Mesenchymal stem cell (in vitro differentiated cells and primary cell): ENCODE measurements at regions not wholly inside any gene's neighbourhood (a gene's known extent, or its start where the extent isn't known, plus 50 kb on each side); places are given as distances from the start of the nearest gene placed in this dataset.

Experiments
- DNase-seq: peaks from one replicate; pipeline ENCODE4 v3.0.0-alpha.2; 2013
- H2AFZ ChIP-seq: one replicate; pipeline ENCODE4 v1.6.1; 2013; ENCODE audit warnings: low read depth, mild to moderate bottlenecking, control low read depth, inconsistent platforms, low read length, moderate library complexity
- H2AK5ac ChIP-seq: 2 replicates; pipeline ENCODE4 v1.6.1; 2013; ENCODE audit warnings: low read length, moderate library complexity, mild to moderate bottlenecking, inconsistent platforms; ENCODE audit not compliant: severe bottlenecking
- H2BK120ac ChIP-seq: one replicate; pipeline ENCODE4 v1.6.1; 2013; ENCODE audit warnings: low read depth, mild to moderate bottlenecking, inconsistent platforms, low read length, moderate library complexity
- H2BK12ac ChIP-seq, 2 experiments: one replicate each; pipeline ENCODE4 v1.6.1; 2013; ENCODE audit warnings: inconsistent platforms in 2 of 2, low read length in 2 of 2, mild to moderate bottlenecking in 2 of 2, moderate library complexity in 2 of 2, control low read depth in 1 of 2
- H2BK15ac ChIP-seq: one replicate; pipeline ENCODE4 v1.6.1; 2013; ENCODE audit warnings: mild to moderate bottlenecking, low read depth, inconsistent platforms; ENCODE audit not compliant: poor library complexity, severe bottlenecking
- H2BK5ac ChIP-seq: 2 replicates; pipeline ENCODE4 v1.6.1; 2013; ENCODE audit warnings: low read depth, mild to moderate bottlenecking, low read length, control low read depth, inconsistent platforms; ENCODE audit not compliant: poor library complexity, severe bottlenecking
- H3K14ac ChIP-seq, 2 experiments: one replicate each; pipeline ENCODE4 v1.6.1; 2013; ENCODE audit warnings: inconsistent platforms in 2 of 2, low read length in 2 of 2, control low read depth in 1 of 2, mild to moderate bottlenecking in 1 of 2, moderate library complexity in 1 of 2
- H3K18ac ChIP-seq, 2 experiments: one replicate each; pipeline ENCODE4 v1.6.1; 2013; ENCODE audit warnings: inconsistent platforms in 2 of 2, low read length in 2 of 2, control low read depth in 1 of 2, low read depth in 1 of 2, mild to moderate bottlenecking in 1 of 2
- H3K23ac ChIP-seq, 2 experiments: one replicate each; pipeline ENCODE4 v1.6.1; 2013; ENCODE audit warnings: inconsistent platforms in 2 of 2, low read length in 2 of 2, mild to moderate bottlenecking in 2 of 2, moderate library complexity in 2 of 2, control low read depth in 1 of 2
- H3K27ac ChIP-seq: 2 replicates; pipeline ENCODE4 v1.5.1; 2013; ENCODE audit warnings: mild to moderate bottlenecking, moderate library complexity, low read length, control low read depth, inconsistent platforms; ENCODE audit not compliant: poor library complexity, severe bottlenecking
- H3K27me3 ChIP-seq, 2 experiments: 2 replicates each; pipeline versions ENCODE4 v1.6.1 to v1.7.0; 2013; ENCODE audit warnings: low read length in 2 of 2, mild to moderate bottlenecking in 2 of 2, moderate library complexity in 2 of 2, control low read depth in 1 of 2, inconsistent platforms in 1 of 2; ENCODE audit not compliant: control insufficient read depth in 1 of 2, insufficient read depth in 1 of 2
- H3K36me3 ChIP-seq, 2 experiments: 2 replicates each; pipeline versions ENCODE4 v1.6.1 to v1.7.0; 2013; ENCODE audit warnings: low read length in 2 of 2, control low read depth in 1 of 2, inconsistent platforms in 1 of 2, low read depth in 1 of 2, mild to moderate bottlenecking in 1 of 2; ENCODE audit not compliant: insufficient read depth in 2 of 2, control insufficient read depth in 1 of 2
- H3K4ac ChIP-seq, 2 experiments: one replicate each; pipeline ENCODE4 v1.6.1; 2013; ENCODE audit warnings: inconsistent platforms in 2 of 2, low read length in 2 of 2, mild to moderate bottlenecking in 2 of 2, moderate library complexity in 2 of 2, control low read depth in 1 of 2, low read depth in 1 of 2
- H3K4me1 ChIP-seq: 2 replicates; pipeline ENCODE4 v1.6.1; 2013; ENCODE audit warnings: low read depth, low read length, control low read depth; ENCODE audit not compliant: control insufficient read depth, insufficient read depth
- H3K4me2 ChIP-seq: 2 replicates; pipeline ENCODE4 v1.6.1; 2013; ENCODE audit warnings: low read length, mild to moderate bottlenecking, inconsistent platforms; ENCODE audit not compliant: poor library complexity, severe bottlenecking
- H3K4me3 ChIP-seq, 2 experiments: 2 replicates each; pipeline versions ENCODE4 v1.5.1 to v1.7.0; 2013; ENCODE audit warnings: low read length in 2 of 2, mild to moderate bottlenecking in 2 of 2, control low read depth in 1 of 2, low read depth in 1 of 2; ENCODE audit not compliant: insufficient read depth in 1 of 2
- H3K79me1 ChIP-seq: replicated peaks from 2 replicates; pipeline ENCODE4 v1.6.1; 2013; ENCODE audit warnings: mild to moderate bottlenecking, control low read depth, low read length, inconsistent platforms; ENCODE audit not compliant: poor library complexity, severe bottlenecking
- H3K9ac ChIP-seq: 2 replicates; pipeline ENCODE4 v1.7.0; 2013; ENCODE audit warnings: mild to moderate bottlenecking, low read length, moderate library complexity
- H3K9me3 ChIP-seq: 2 replicates; pipeline ENCODE4 v1.7.0; 2013; ENCODE audit warnings: mild to moderate bottlenecking, low read length; ENCODE audit not compliant: control insufficient read depth
- H4K8ac ChIP-seq: one replicate; pipeline ENCODE4 v1.6.1; 2013; ENCODE audit warnings: inconsistent platforms, mild to moderate bottlenecking, low read length, moderate library complexity
- H4K91ac ChIP-seq: one replicate; pipeline ENCODE4 v1.6.1; 2013; ENCODE audit warnings: mild to moderate bottlenecking, low read length, inconsistent platforms
- WGBS: methylation state at CpG from one replicate; pipeline ENCODE4 v1.1.7; 2013; ENCODE audit warnings: mixed read lengths; 5-methylcytosine and 5-hydroxymethylcytosine counted together

DNA sequence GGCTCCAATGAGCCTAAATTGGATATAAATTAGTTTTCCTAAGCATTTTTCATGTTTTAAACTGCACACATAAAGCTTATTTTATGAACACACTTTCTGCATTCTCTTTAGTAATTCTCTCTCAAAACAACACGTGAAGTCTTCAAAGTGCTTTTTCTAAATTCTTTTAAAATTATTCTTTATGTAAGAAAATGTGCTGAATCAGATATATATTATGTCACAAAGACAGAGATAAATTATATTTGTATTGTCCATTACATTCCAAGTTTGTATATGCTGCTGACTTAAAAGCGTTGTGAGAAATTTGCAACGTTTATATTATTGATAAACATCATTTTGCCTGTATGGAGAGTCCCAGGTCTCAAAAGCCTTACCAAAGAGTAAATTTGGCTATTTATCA lies 465.2 kb downstream of the BCAT1 start:
- Histone ChIP-seq H2AFZ (no peak overlapping the region), H4K91ac (no peak overlapping the region), H3K18ac (no peak overlapping the region), H3K4ac (no peak overlapping the region), H2BK120ac (no peak overlapping the region), H3K27ac (no peak overlapping the region), H3K23ac (no peak overlapping the region), H3K36me3 (no peaks in the 10 kb centered on the region), H2AK5ac (no peak overlapping the region), H3K27me3 (no peaks in the 10 kb centered on the region), H3K79me1 (peaks cover 8% of the 10 kb centered on the region), H2BK12ac (no peak overlapping the region), H3K14ac (no peak overlapping the region), H3K4me3 (no peak overlapping the region), H3K4me1 (peaks cover 7% of the 10 kb centered on the region), H3K4me2 (no peak overlapping the region), H4K8ac (no peak overlapping the region), H3K9ac (no peak overlapping the region), H3K9me3 (no peaks in the 10 kb centered on the region), H2BK15ac (no peak overlapping the region), H2BK5ac (no peak overlapping the region)
- no peak for DNase-seq
- WGBS = no CpG with 5 or more reads among the region's 3 CpGs

DNA sequence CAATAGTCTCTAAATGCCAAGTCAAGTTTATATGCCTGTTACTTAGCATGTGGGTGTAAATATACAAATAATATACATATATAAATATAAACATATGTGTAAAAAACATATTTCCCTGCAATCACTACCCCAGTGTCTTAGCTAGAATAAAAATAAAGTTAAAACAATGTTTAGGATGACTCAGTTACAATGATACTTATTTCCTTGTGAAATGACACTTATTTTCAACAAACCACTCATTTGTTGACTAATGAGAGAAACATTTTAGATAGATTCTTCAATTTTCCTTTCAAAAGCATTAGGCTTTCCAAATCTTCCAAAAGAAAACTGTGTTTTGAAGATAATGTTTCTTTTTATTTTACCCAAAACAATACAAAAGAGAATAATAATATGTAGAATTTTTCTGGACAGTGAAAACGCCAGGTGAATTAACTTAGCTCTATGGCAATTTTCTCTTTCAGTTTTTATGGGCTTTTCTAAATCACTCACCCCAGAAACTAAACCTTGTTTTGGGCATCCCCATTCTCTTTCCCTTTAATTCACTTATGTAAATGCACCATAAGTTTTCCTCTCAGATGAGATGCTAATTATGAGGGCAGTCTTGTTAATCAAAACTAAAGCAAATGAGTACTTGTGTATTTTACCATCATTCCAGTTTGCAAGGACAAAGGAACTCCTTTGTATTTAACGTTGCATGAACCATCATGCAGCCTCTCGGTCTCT lies 465.9 kb downstream of the BCAT1 start:
- no peaks in the 10 kb centered on the region for H3K36me3 ChIP-seq
- H3K9ac ChIP-seq = no peak overlapping the region
- H4K91ac ChIP-seq = no peak overlapping the region
- no peak overlapping the region for H3K14ac ChIP-seq
- no peak overlapping the region for H3K4me2 ChIP-seq
- 87% methylated on average over 2 of the region's 3 CpGs for WGBS
- H3K79me1 ChIP-seq = peaks cover 8% of the 10 kb centered on the region
- no peak overlapping the region for H2AK5ac ChIP-seq
- no peak for DNase-seq
- H3K27ac ChIP-seq = no peak overlapping the region
- H2BK15ac ChIP-seq = no peak overlapping the region
- no peak overlapping the region for H3K23ac ChIP-seq
- no peaks in the 10 kb centered on the region for H3K27me3 ChIP-seq
- H3K9me3 ChIP-seq = no peaks in the 10 kb centered on the region
- peaks cover 5% of the 10 kb centered on the region for H3K4me1 ChIP-seq
- H4K8ac ChIP-seq = no peak overlapping the region
- no peak overlapping the region for H3K4ac ChIP-seq
- no peak overlapping the region for H2BK12ac ChIP-seq
- H3K18ac ChIP-seq = no peak overlapping the region
- H3K4me3 ChIP-seq = no peak overlapping the region
- no peak overlapping the region for H2BK5ac ChIP-seq
- no peak overlapping the region for H2BK120ac ChIP-seq
- H2AFZ ChIP-seq = no peak overlapping the region

DNA sequence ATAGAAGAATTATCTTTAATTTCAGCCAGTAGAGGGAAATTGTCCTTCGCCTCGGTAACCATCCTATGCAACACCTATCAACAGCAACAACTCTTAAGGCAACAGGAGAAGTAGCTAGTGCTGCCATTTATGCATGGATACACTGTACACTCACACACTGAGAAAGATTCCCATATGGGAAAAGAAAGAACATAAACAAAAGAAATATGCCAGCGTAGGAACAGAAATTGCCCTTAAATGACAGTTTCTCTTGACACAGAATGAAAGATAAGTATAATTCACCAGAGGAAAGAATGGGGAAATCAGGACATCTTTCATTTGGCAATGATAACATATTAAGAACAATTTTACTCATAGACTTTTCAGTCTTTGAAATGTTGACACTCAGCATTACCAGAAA lies 466.9 kb downstream of the BCAT1 start:
- H2BK5ac ChIP-seq = no peak overlapping the region
- WGBS = 100% methylated on average over 2 of the region's 3 CpGs

DNA sequence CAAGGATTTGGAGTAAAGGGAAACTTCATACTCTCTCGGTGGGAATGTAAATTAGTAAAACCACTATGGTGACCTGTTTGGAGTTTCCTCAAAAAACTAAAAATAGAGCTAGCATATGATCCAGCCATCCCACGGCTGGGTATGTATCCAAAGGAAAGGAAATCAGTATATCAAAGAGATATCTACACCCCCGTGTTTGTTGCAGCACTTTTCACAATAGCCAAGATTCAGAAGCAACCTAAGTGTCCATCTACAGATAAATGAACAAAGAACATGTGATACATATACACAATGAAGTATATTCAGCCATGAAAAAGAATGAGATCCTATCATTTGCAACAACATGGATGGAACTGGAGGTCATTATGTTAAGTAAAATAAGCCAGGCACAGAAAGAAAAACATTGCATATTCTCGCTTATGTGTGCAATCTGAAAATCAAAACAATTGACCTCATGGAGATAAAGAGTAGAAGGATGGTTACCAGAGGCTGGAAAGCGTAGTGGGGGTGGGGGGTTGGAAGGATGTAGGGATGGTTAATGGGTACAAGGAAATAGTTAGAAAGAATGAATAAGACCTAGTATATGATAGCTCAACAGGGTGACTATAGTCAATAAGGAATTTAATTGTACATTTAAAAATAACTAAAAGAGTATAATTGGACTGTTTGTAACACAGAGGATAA lies 468.0 kb downstream of the BCAT1 start:
- no peak overlapping the region for H2BK15ac ChIP-seq
- H2BK12ac ChIP-seq = no peak overlapping the region
- H3K36me3 ChIP-seq = no peaks in the 10 kb centered on the region
- H4K91ac ChIP-seq = no peak overlapping the region
- no peak overlapping the region for H3K27ac ChIP-seq
- H3K4me1 ChIP-seq = peaks cover 7% of the 10 kb centered on the region
- no peak overlapping the region for H3K4ac ChIP-seq
- H3K14ac ChIP-seq = no peak overlapping the region
- no peak overlapping the region for H3K4me2 ChIP-seq
- H3K9ac ChIP-seq = no peak overlapping the region
- no peak overlapping the region for H2AFZ ChIP-seq
- H3K27me3 ChIP-seq = no peaks in the 10 kb centered on the region
- WGBS = 70% methylated on average over 4 of the region's 5 CpGs
- H3K4me3 ChIP-seq = no peak overlapping the region
- no peak overlapping the region for H2BK120ac ChIP-seq
- H2AK5ac ChIP-seq = no peak overlapping the region
- DNase-seq = peak; percentile 42
- no peak overlapping the region for H4K8ac ChIP-seq
- H3K23ac ChIP-seq = no peak overlapping the region
- H3K79me1 ChIP-seq = peaks cover 6% of the 10 kb centered on the region
- H2BK5ac ChIP-seq = no peak overlapping the region
- no peaks in the 10 kb centered on the region for H3K9me3 ChIP-seq
- H3K18ac ChIP-seq = no peak overlapping the region

More for the DNA sequence above, 466.9 kb downstream of the BCAT1 start:
- H3K27me3 ChIP-seq = no peaks in the 10 kb centered on the region
- no peak for DNase-seq
- no peak overlapping the region for H4K8ac ChIP-seq
- H3K9me3 ChIP-seq = no peaks in the 10 kb centered on the region
- no peak overlapping the region for H3K9ac ChIP-seq
- H3K14ac ChIP-seq = no peak overlapping the region
- H3K4ac ChIP-seq = no peak overlapping the region
- H3K4me3 ChIP-seq = no peak overlapping the region
- H2BK12ac ChIP-seq = no peak overlapping the region
- no peak overlapping the region for H3K4me2 ChIP-seq
- H2AK5ac ChIP-seq = no peak overlapping the region
- H3K4me1 ChIP-seq = peaks cover 5% of the 10 kb centered on the region
- H2BK15ac ChIP-seq = no peak overlapping the region
- no peak overlapping the region for H2AFZ ChIP-seq
- H3K79me1 ChIP-seq = peaks cover 8% of the 10 kb centered on the region
- no peak overlapping the region for H4K91ac ChIP-seq
- no peaks in the 10 kb centered on the region for H3K36me3 ChIP-seq
- no peak overlapping the region for H3K27ac ChIP-seq
- H3K18ac ChIP-seq = no peak overlapping the region
- no peak overlapping the region for H3K23ac ChIP-seq
- H2BK120ac ChIP-seq = no peak overlapping the region
